ENCODE measurements at regions not wholly inside any gene's neighbourhood (a gene's known extent, or its start where the extent isn't known, plus 50 kb on each side); places are given as distances from the start of the nearest gene placed in this dataset.

GRCh38 chr12:22925623-22926022 is 300.7 kb downstream of the ETNK1 start (continued):
- no peak for TF ChIP-seq ATF3 (IDR thresholded peaks at IDR 0.05)
- TF ChIP-seq SP1 (IDR thresholded peaks at IDR 0.05): no peak
- TF ChIP-seq TAF1 (conservative IDR thresholded peaks at IDR 0.05): no peak
- no peak for TF ChIP-seq YY1 (IDR thresholded peaks at IDR 0.05)
- TF ChIP-seq FOXA2 (IDR thresholded peaks at IDR 0.05): no peak
- TF ChIP-seq EGR1 (IDR thresholded peaks at IDR 0.05; ENCODE audit: low read depth in 2 of 2): no peak
- TF ChIP-seq FOXA1 (IDR thresholded peaks at IDR 0.05): no peak

GRCh38 chr12:22932431-22932830 is 307.5 kb downstream of the ETNK1 start:
- H3K9ac ChIP-seq (ENCODE audit: low read depth in 1 of 2, low read length in 2 of 2): no peak overlapping the region
- H3K4me3 ChIP-seq (ENCODE audit: low read depth in 1 of 3, low read length in 3 of 3): no peak overlapping the region
- H3K27ac ChIP-seq (ENCODE audit: low read depth in 1 of 2, low read length in 2 of 2): no peak overlapping the region
- no peak for DNase-seq (ENCODE audit: low spot score)
- H3K9me3 ChIP-seq (ENCODE audit: control insufficient read depth in 4 of 4, low read length in 3 of 4): no peaks in the 10 kb centered on the region
- H3K4me1 ChIP-seq (ENCODE audit: control insufficient read depth in 4 of 4, insufficient read depth in 4 of 4, low read length in 3 of 4): no peaks in the 10 kb centered on the region
- no peaks in the 10 kb centered on the region for H3K27me3 ChIP-seq (ENCODE audit: control insufficient read depth in 4 of 4, insufficient read depth in 4 of 4, low read length in 3 of 4)
- WGBS: 79% methylated on average over 1 of the region's 1 CpG
- TF ChIP-seq EGR1 (IDR thresholded peaks at IDR 0.05; ENCODE audit: low read depth in 2 of 2): no peak
- H3K36me3 ChIP-seq (ENCODE audit: control insufficient read depth in 4 of 4, insufficient read depth in 3 of 4, low read depth in 1 of 4, low read length in 3 of 4): no peaks in the 10 kb centered on the region

GRCh38 chr12:22935090-22935489 is 310.1 kb downstream of the ETNK1 start:
- H3K36me3 ChIP-seq (ENCODE audit: control insufficient read depth in 4 of 4, insufficient read depth in 3 of 4, low read depth in 1 of 4, low read length in 3 of 4): no peaks in the 10 kb centered on the region
- H3K4me1 ChIP-seq (ENCODE audit: control insufficient read depth in 4 of 4, insufficient read depth in 4 of 4, low read length in 3 of 4): no peaks in the 10 kb centered on the region
- DNase-seq (ENCODE audit: low spot score): no peak
- no peaks in the 10 kb centered on the region for H3K27me3 ChIP-seq (ENCODE audit: control insufficient read depth in 4 of 4, insufficient read depth in 4 of 4, low read length in 3 of 4)
- no peaks in the 10 kb centered on the region for H3K9me3 ChIP-seq (ENCODE audit: control insufficient read depth in 4 of 4, low read length in 3 of 4)
- TF ChIP-seq ZBTB33 (IDR thresholded peaks at IDR 0.05) (no peak), SP1 (IDR thresholded peaks at IDR 0.05) (no peak), RXRA (IDR thresholded peaks at IDR 0.05) (no peak), MAX (IDR thresholded peaks at IDR 0.05) (no peak), JUND (IDR thresholded peaks at IDR 0.05) (no peak), YY1 (IDR thresholded peaks at IDR 0.05) (no peak), EGR1 (IDR thresholded peaks at IDR 0.05; ENCODE audit: low read depth in 2 of 2) (no peak), FOXA2 (IDR thresholded peaks at IDR 0.05) (no peak), CTCF (IDR thresholded peaks at IDR 0.05; ENCODE audit: low read depth, low read length, missing input control) (no peak), ATF3 (IDR thresholded peaks at IDR 0.05) (no peak), HNF4G (IDR thresholded peaks at IDR 0.05) (no peak), RAD21 (IDR thresholded peaks at IDR 0.05) (no peak), GABPA (IDR thresholded peaks at IDR 0.05 in 1 of 2, conservative IDR thresholded peaks at IDR 0.05 in 1 of 2) (no peak), NR2F2 (IDR thresholded peaks at IDR 0.05) (no peak), REST (IDR thresholded peaks at IDR 0.05) (no peak), HNF4A (conservative IDR thresholded peaks at IDR 0.05) (no peak), FOXA1 (IDR thresholded peaks at IDR 0.05) (no peak), TAF1 (conservative IDR thresholded peaks at IDR 0.05) (no peak)
- WGBS: 85% methylated on average over 12 of the region's 12 CpGs
- H3K27ac ChIP-seq (ENCODE audit: low read depth in 1 of 2, low read length in 2 of 2): no peak overlapping the region
- H3K4me3 ChIP-seq (ENCODE audit: low read depth in 1 of 3, low read length in 3 of 3): no peak overlapping the region
- no peak overlapping the region for H3K9ac ChIP-seq (ENCODE audit: low read depth in 1 of 2, low read length in 2 of 2)

Data from liver (tissue), 8 donors.